WTC11 (cell line): ENCODE measurements at regions not wholly inside any gene's neighbourhood (a gene's known extent, or its start where the extent isn't known, plus 50 kb on each side); places are given as distances from the start of the nearest gene placed in this dataset.
A peak's percentile ranks its signal among the peaks of the same experiment; 100 is the strongest.

Experiments
- ATAC-seq: fragments of 200-7000 bp; cut with Tn5 transposase; 2 replicates; pipeline ENCODE4 v1.10.0; 2021; ENCODE audit warnings: mild to moderate bottlenecking, moderate library complexity
- CTCF ChIA-PET: fragments of 300-600 bp; sonication (Branson Sonifier 250); formaldehyde crosslinking; loops from one replicate; lab custom pipeline; 2021; ENCODE audit warnings: antibody characterized with exemption; lab: Charles Lee
- POLR2A ChIA-PET: fragments of 350-600 bp; sonication (Branson Sonifier 250); formaldehyde crosslinking; loops from one replicate; lab custom pipeline; 2021; ENCODE audit warnings: antibody characterized with exemption; lab: Charles Lee
- DNase-seq: peaks from one replicate; pipeline ENCODE4 v3.0.0; 2021; ENCODE audit warnings: low spot score
- H3K27ac Mint-ChIP-seq: 2 replicates; pipeline ENCODE4 v1.8.0; 2021; ENCODE audit warnings: mixed read lengths
- H3K27me3 Mint-ChIP-seq: 2 replicates; pipeline ENCODE4 v1.8.0; 2021; ENCODE audit warnings: low read depth, mild to moderate bottlenecking, moderate library complexity, mixed read lengths
- H3K36me3 Mint-ChIP-seq: 2 replicates; pipeline ENCODE4 v1.8.0; 2021; ENCODE audit warnings: mixed read lengths
- H3K4me1 Mint-ChIP-seq: 2 replicates; pipeline ENCODE4 v1.8.0; 2022; ENCODE audit warnings: mixed read lengths
- H3K4me3 Mint-ChIP-seq: 2 replicates; pipeline ENCODE4 v1.8.0; 2021; ENCODE audit warnings: mild to moderate bottlenecking, moderate library complexity, mixed read lengths
- H3K9me3 Mint-ChIP-seq: 2 replicates; pipeline ENCODE4 v1.8.0; 2021; ENCODE audit warnings: mixed read lengths
- E2F4 ChIP-seq: sonication (generic); formaldehyde crosslinking; IDR thresholded peaks from 2 replicates; pipeline ENCODE4 v1.8.1; 2022; ENCODE audit warnings: low read depth, mild to moderate bottlenecking, moderate library complexity, missing genetic modification reagents, borderline replicate concordance
- ESRRA ChIP-seq: sonication (generic); formaldehyde crosslinking; IDR thresholded peaks from 2 replicates; pipeline ENCODE4 v1.8.1; 2022; ENCODE audit warnings: mild to moderate bottlenecking, missing genetic modification reagents, borderline replicate concordance
- NR2C2 ChIP-seq: sonication (generic); formaldehyde crosslinking; IDR thresholded peaks from 2 replicates; pipeline ENCODE4 v1.8.0; 2022; ENCODE audit warnings: mild to moderate bottlenecking, missing genetic modification reagents
- PREB ChIP-seq: sonication (generic); formaldehyde crosslinking; IDR thresholded peaks from 2 replicates; pipeline ENCODE4 v1.8.1; 2022; ENCODE audit warnings: mild to moderate bottlenecking, missing genetic modification reagents, moderate library complexity, borderline replicate concordance
- RORB ChIP-seq: fragments of 250-450 bp; sonication (Bioruptor Pico); IDR thresholded peaks from 2 replicates; pipeline ENCODE4 v1.9.0; 2021; ENCODE audit warnings: mild to moderate bottlenecking
- TEAD1 ChIP-seq: sonication (generic); formaldehyde crosslinking; IDR thresholded peaks from 2 replicates; pipeline ENCODE4 v1.8.0; 2022; ENCODE audit warnings: mild to moderate bottlenecking, missing genetic modification reagents
- TEAD4 ChIP-seq: sonication (generic); formaldehyde crosslinking; IDR thresholded peaks from 2 replicates; pipeline ENCODE4 v1.8.0; 2022; ENCODE audit warnings: mild to moderate bottlenecking, missing genetic modification reagents
- ZBTB43 ChIP-seq: sonication (generic); formaldehyde crosslinking; IDR thresholded peaks from 2 replicates; pipeline ENCODE4 v1.8.1; 2023; ENCODE audit warnings: mild to moderate bottlenecking, missing genetic modification reagents
- ZNF138 ChIP-seq: sonication (generic); formaldehyde crosslinking; conservative IDR thresholded peaks from 2 replicates; pipeline ENCODE4 v1.8.1; 2022; ENCODE audit warnings: mild to moderate bottlenecking, moderate library complexity, missing genetic modification reagents
- ZNF219 ChIP-seq: sonication (generic); formaldehyde crosslinking; IDR thresholded peaks from 2 replicates; pipeline ENCODE4 v1.8.0; 2023; ENCODE audit warnings: missing genetic modification reagents, mild to moderate bottlenecking, borderline replicate concordance
- ZNF281 ChIP-seq: sonication (generic); formaldehyde crosslinking; IDR thresholded peaks from 2 replicates; pipeline ENCODE4 v1.8.0; 2023; ENCODE audit warnings: mild to moderate bottlenecking, missing genetic modification reagents
- ZNF416 ChIP-seq: fragments of 250-450 bp; sonication (Bioruptor Pico); IDR thresholded peaks from 2 replicates; pipeline ENCODE4 v1.9.0; 2021; ENCODE audit warnings: mild to moderate bottlenecking, inconsistent platforms
- ZNF425 ChIP-seq: fragments of 250-450 bp; sonication (Bioruptor Pico); conservative IDR thresholded peaks from 2 replicates; pipeline ENCODE4 v1.9.0; 2021; ENCODE audit warnings: mild to moderate bottlenecking
- TF ChIP-seq, protein P1 (sequence below): fragments of 250-450 bp; sonication (Bioruptor Pico); IDR thresholded peaks from 2 replicates; pipeline ENCODE4 v1.9.0; 2021; ENCODE audit warnings: moderate library complexity, mild to moderate bottlenecking, inconsistent platforms, borderline replicate concordance
- TF ChIP-seq, protein P2 (sequence below): sonication (generic); formaldehyde crosslinking; IDR thresholded peaks from 2 replicates; pipeline ENCODE4 v1.8.1; 2022; ENCODE audit warnings: mild to moderate bottlenecking, moderate library complexity, missing genetic modification reagents

DNA sequence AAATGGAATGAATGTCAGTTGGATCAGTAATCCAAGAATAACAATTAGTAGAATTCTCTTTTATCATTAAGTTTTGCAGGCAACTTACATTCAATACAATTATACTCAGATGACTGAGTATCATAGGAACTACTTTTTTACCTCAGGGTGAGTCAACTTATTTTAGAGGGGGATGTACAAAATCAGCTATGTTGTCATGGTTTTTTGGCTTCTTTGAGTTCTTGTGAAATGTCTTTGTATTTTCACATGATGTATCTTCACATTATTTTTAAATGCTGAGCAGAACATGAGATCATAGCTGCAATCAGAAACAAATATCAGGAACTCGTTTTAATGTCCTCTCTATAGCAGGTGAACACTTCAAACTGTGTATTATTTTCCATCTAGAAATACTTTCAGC, 65.3 kb upstream of the PTPRR start:
- no peak for DNase-seq
- TF ChIP-seq RORB, result no peak
- TF ChIP-seq TEAD1 (CRISPR knock-in tag), result no peak
- TF ChIP-seq NR2C2 (CRISPR knock-in tag), result no peak
- TF ChIP-seq ZBTB43 (CRISPR knock-in tag), result no peak
- TF ChIP-seq E2F4 (CRISPR knock-in tag), result no peak
- no peak for TF ChIP-seq TEAD4 (CRISPR knock-in tag)
- no peak for TF ChIP-seq ZNF219 (CRISPR knock-in tag)
- TF ChIP-seq ZNF281 (CRISPR knock-in tag), result no peak
- TF ChIP-seq, protein P1, sequence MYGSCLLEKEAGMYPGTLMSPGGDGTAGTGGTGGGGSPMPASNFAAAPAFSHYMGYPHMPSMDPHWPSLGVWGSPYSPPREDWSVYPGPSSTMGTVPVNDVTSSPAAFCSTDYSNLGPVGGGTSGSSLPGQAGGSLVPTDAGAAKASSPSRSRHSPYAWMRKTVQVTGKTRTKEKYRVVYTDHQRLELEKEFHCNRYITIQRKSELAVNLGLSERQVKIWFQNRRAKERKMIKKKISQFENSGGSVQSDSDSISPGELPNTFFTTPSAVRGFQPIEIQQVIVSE (CRISPR knock-in tag), result no peak
- TF ChIP-seq PREB (CRISPR knock-in tag), result no peak
- no peak for TF ChIP-seq ZNF416 (CRISPR knock-in tag)
- TF ChIP-seq, protein P2, sequence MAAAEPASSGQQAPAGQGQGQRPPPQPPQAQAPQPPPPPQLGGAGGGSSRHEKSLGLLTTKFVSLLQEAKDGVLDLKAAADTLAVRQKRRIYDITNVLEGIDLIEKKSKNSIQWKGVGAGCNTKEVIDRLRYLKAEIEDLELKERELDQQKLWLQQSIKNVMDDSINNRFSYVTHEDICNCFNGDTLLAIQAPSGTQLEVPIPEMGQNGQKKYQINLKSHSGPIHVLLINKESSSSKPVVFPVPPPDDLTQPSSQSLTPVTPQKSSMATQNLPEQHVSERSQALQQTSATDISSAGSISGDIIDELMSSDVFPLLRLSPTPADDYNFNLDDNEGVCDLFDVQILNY (CRISPR knock-in tag), result no peak
- ATAC-seq, result no peak
- H3K9me3 Mint-ChIP-seq, result no peaks in the 10 kb centered on the region
- no peak overlapping the region for H3K27ac Mint-ChIP-seq
- ChIA-PET CTCF (no interaction called here), POLR2A (no interaction called here)
- peaks cover 26% of the 10 kb centered on the region for H3K4me1 Mint-ChIP-seq
- H3K4me3 Mint-ChIP-seq, result no peak overlapping the region
- no peaks in the 10 kb centered on the region for H3K27me3 Mint-ChIP-seq
- no peaks in the 10 kb centered on the region for H3K36me3 Mint-ChIP-seq

GRCh38 chr12:70983692-70984091, 63.2 kb upstream of the PTPRR start:
- no peak overlapping the region for H3K4me3 Mint-ChIP-seq
- H3K4me1 Mint-ChIP-seq, result peaks cover 26% of the 10 kb centered on the region
- ATAC-seq, result peak; percentile 78
- H3K27me3 Mint-ChIP-seq, result no peaks in the 10 kb centered on the region
- ChIA-PET POLR2A (no interaction called here), CTCF (no interaction called here)
- H3K27ac Mint-ChIP-seq, result peak overlapping the region; percentile 82; the same call in 1 of the 2 replicates
- no peaks in the 10 kb centered on the region for H3K36me3 Mint-ChIP-seq
- no peak for TF ChIP-seq ZNF425 (CRISPR knock-in tag)
- no peak for TF ChIP-seq ESRRA (CRISPR knock-in tag)
- TF ChIP-seq, protein P1 (CRISPR knock-in tag), result no peak
- TF ChIP-seq ZNF138 (CRISPR knock-in tag), result no peak
- H3K9me3 Mint-ChIP-seq, result no peaks in the 10 kb centered on the region
- DNase-seq, result peak; percentile 15
